ENCODE measurements at regions not wholly inside any gene's neighbourhood (a gene's known extent, or its start where the extent isn't known, plus 50 kb on each side); places are given as distances from the start of the nearest gene placed in this dataset.

DNA sequence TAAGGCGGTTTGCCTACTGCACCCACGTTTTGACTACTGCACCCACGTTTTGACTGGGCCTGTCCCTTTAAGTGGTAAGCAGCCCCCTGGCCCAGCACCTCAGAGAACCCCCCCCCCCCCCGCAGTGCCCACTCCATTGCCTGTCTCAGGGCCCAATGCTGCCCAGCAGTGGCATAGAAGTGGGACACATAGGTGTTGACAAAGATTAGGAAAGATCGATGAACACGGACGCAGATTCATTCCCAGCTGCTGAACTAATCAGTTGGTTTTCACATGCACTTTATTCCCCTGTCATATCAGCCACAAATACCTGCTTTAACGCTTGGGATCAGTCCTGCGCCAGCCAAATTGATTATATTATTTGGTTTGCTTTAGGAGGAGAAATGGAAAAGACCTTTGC, 268.8 kb upstream of the SKOR2 start:
- TF ChIP-seq, protein P1, sequence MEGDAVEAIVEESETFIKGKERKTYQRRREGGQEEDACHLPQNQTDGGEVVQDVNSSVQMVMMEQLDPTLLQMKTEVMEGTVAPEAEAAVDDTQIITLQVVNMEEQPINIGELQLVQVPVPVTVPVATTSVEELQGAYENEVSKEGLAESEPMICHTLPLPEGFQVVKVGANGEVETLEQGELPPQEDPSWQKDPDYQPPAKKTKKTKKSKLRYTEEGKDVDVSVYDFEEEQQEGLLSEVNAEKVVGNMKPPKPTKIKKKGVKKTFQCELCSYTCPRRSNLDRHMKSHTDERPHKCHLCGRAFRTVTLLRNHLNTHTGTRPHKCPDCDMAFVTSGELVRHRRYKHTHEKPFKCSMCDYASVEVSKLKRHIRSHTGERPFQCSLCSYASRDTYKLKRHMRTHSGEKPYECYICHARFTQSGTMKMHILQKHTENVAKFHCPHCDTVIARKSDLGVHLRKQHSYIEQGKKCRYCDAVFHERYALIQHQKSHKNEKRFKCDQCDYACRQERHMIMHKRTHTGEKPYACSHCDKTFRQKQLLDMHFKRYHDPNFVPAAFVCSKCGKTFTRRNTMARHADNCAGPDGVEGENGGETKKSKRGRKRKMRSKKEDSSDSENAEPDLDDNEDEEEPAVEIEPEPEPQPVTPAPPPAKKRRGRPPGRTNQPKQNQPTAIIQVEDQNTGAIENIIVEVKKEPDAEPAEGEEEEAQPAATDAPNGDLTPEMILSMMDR (IDR thresholded peaks at IDR 0.05; ENCODE audit: low read length) = no peak
- no peak for TF ChIP-seq EZH2phosphoT487 (IDR thresholded peaks at IDR 0.05; ENCODE audit: low read length)

All from MM.1S (cell line).